ENCODE measurements at regions not wholly inside any gene's neighbourhood (a gene's known extent, or its start where the extent isn't known, plus 50 kb on each side); places are given as distances from the start of the nearest gene placed in this dataset.
"Not testable (repeated sequence)": the region's sequence is repeated elsewhere in the genome, so short reads cannot be mapped to it uniquely, and the experiment has no call there.

DNA sequence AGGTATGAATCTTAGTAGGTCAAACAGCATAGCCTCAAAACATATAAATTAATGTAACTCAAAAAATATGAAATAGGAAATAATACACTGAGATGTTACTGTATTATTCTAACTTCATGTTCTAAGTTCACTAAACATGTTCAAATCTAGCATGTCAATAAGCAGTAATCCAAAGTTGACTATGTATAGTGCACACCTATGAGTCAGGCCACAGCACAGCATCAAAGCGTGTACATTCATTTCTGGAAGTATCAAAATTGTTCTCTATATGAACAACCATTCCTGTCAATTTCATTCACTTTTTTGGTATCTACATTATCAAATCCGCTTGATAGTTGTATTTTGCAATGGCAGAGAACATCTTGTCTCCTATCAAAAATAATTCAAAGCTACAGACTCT lies 418.9 kb upstream of the POM121L12 start:
- no peak for DNase-seq (ENCODE audit: extremely low read depth in 1 of 2, low read depth in 1 of 2)

DNA sequence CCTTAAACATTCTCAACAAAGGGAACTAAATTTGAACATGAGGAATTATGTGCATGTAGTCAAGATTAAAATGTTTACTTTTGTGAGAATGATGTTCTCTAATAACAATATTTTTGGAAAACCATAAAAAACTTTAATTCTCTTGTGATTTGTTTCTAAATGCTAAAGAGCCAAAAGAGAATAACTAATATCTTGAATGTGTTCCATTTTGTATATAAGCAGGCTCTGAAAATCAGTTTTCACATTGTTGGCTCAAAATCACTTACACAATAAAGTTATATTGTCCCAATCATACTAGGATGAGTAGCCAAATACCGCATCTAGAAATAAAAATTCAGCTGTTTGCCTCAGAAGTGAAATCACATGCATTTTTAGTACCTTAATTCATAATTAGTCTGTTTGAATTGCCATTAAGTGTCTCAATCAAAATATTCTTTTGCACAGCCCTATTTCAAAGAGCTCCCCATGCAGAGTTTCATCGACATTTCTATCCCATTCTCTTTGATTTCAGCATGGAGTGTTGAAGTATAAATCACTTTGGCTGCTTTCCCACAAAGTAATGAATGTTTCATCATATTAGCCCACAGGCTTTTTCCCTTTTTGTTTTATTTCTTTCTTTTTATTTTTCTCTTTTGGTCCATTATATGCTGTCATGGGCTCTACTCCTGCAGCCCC lies 420.3 kb upstream of the POM121L12 start:
- no peak for DNase-seq (ENCODE audit: extremely low read depth in 1 of 2, low read depth in 1 of 2)

DNA sequence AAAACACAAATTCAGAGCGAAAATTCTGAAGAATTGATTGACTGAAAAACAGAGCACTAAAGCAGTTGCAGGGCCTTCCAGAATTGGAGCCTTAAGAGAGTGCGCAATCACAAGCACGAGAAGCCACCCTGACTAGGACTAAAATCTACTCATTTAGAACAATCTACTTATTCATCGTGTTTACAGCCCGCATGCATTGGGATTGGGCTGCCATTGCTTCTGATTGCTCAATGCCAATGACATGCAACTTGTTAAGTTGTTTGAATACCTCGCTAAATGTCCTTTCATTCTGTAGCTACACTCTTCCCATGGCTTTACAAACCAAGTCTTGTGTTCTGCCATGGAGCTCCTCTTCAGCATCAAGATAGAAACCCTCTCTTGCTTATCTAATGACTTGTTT lies 425.9 kb upstream of the POM121L12 start:
- DNase-seq (ENCODE audit: extremely low read depth in 1 of 2, low read depth in 1 of 2): no peak

DNA sequence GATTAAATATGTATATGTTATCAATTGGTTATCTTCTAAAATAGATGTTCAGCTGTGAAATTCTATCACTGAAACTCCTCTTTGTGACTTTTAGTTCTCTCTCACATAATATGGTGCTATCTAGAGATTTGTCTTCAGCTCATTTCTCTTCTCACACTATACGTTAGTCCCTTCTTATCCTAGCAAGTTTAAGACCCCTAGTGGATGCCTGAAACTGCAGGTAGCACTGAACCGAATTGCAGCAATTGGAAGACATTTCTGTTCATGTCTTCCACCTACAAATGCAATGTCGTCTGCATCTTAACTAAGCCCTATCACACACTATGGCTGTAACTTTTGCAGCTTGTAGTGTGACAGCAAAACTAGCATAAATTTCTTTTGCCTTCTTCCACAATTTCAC lies 442.7 kb upstream of the POM121L12 start:
- DNase-seq (ENCODE audit: extremely low read depth in 1 of 2, low read depth in 1 of 2): no peak

DNA sequence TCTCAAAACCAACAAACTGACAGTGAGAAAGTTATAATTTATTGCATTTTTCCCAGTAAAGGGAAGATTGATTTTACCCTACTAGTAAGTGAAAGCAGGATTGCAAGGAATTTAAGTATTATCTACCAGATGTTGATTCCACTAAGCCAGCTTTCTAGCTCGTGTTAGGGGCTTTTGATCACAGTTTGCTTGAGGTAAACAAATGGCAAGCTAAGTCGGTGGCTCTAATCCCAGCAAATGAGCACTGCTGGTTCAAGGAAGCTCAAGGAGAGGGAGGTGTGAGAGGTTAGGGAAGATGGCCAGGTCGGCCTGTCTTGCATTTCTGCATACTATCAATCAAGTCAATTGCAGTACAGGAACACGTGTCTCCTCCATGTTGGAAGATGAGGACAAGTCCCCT lies 448.7 kb upstream of the POM121L12 start:
- DNase-seq (ENCODE audit: extremely low read depth in 1 of 2, low read depth in 1 of 2): no peak

DNA sequence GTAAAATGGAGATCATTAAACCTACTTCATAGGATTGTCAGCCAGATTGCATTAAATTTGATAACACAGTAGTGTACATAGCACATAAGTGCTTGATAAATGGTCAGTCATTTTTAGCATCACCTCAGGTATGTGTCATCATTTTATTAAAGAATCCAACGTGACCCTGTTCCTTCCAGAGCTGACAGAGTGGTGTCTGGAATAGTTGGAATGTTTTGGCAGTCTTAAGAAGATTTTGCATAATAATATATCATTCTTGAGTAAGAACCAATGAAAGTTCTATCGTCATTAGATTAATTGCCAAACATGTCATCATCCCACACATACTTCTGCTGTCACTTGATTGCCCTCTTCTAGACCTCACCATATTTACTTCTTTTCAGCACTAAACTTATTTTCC lies 451.4 kb upstream of the POM121L12 start:
- DNase-seq (ENCODE audit: extremely low read depth in 1 of 2, low read depth in 1 of 2): no peak

DNA sequence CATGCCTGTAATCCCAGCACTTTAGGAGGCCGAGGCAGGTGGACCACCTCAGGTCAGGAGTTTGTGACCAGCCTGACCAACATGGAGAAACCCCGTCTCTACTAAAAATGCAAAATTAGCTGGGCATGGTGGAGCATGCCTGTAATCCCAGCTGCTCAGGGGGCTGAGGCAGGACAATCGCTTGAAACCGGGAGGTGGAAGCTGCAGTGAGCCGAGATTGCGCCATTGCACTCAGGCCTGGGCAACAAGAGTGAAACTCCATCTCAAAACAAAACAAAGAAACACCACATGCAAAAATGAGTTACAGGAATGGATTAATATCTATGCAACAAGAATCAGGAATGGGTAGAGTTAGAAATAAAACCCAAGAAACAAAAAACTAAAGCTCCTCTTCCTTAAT lies 462.3 kb upstream of the POM121L12 start:
- DNase-seq (ENCODE audit: extremely low read depth in 1 of 2, low read depth in 1 of 2): not testable (repeated sequence)

DNA sequence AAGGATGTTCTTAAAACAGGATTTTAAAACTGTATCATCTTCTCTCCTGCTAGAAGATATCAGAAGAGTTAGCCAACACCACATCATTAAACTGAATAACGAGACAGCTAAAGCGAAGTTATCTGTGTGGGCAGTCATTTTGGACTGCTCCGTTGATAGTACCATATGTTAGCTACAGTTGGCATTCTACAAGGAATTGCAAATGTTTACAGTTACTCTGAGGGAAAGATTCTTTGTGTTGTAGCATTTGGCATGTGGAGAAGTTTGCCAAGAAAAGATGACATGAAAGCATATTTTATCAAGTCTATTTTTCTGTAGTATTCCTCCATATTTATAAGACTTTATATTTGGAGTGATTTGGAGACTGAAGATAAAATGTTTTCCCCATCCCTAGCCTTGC lies 464.4 kb upstream of the POM121L12 start:
- DNase-seq (ENCODE audit: extremely low read depth in 1 of 2, low read depth in 1 of 2): no peak

DNA sequence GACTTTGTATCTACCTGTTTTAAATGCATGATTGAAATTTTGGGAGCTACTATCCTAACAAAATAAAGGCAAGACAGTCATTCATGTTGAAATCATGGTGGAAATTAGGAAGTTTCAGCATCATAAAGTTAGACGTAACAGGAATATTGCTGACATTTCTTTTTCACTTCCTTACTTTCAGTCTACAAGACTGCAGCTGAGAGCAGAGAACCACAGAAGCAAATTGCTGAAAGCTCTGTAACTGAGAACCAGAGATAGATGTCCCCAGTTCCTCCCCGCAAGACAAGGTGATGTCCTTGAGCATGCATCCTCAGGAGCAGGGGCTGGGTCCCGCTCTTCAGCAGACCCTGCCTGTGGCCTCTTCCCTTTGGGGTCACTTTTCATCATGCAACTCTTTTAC lies 466.3 kb upstream of the POM121L12 start:
- no peak for DNase-seq (ENCODE audit: extremely low read depth in 1 of 2, low read depth in 1 of 2)

DNA sequence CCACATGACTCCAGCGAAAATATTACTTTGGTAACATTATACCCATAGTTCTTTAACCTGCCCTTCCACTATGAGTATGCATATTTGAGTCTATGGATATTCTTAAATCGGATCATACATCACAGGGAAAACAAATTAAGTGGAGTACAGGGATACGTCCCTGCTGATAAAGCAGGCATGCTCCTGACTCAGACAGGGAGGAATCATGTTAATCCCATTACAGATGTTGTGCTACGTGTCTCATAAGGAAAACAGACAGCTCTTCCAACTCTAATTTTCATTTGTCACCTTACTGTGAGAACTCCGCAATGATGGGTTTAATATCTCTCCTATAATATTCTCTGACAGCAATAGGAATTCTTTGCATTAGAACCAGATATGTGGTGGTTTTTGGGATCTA lies 469.5 kb upstream of the POM121L12 start:
- DNase-seq (ENCODE audit: extremely low read depth in 1 of 2, low read depth in 1 of 2): no peak

DNA sequence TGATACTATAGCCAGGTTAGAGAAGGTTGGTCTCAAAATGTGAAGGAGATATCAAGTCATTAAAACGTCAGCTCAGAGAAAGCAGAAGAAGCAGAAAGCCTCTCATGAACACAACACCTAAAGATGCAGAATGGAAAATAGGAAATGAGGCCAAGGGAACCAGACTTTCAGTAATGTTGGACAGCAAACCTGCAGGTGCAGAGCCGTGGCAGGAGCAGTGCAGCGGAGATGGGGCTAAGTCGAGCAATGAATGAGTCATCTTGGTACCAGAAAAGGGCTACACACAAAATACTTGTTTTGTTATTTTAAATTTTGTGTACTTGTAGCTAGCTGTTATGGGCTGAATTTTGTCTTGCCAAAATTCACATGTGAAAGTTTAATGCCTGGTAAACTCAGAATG lies 479.6 kb upstream of the POM121L12 start:
- no peak for DNase-seq (ENCODE audit: extremely low read depth in 1 of 2, low read depth in 1 of 2)

DNA sequence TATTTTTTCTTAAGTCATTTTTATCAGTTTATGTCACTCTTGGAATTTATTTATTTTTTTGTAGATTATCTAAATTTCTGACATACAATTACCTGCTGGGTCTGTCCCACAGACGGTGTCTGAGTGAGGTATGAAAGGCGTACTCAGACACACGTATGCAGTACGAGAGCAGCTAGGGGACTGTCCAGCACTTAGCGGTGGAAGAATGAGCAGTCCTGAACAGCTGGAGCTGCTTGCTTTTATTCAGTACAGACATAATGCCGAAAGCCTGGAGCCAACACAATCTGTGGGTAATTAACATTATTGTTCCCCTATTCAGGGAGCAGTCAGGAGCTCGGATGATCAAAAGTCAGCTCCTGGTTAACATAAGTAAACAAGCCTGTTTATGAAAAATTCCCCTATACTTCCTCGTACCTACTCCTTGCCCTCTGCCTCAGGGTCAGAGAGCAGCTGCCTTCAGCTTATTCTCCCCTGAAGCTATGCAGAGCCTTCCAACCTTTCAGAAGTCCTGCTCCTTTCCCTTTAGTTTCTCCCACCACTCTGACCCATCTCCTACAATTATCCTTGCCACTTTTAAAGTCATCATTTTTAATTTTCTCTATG lies 488.0 kb upstream of the POM121L12 start:
- no peak for DNase-seq (ENCODE audit: extremely low read depth in 1 of 2, low read depth in 1 of 2)

DNA sequence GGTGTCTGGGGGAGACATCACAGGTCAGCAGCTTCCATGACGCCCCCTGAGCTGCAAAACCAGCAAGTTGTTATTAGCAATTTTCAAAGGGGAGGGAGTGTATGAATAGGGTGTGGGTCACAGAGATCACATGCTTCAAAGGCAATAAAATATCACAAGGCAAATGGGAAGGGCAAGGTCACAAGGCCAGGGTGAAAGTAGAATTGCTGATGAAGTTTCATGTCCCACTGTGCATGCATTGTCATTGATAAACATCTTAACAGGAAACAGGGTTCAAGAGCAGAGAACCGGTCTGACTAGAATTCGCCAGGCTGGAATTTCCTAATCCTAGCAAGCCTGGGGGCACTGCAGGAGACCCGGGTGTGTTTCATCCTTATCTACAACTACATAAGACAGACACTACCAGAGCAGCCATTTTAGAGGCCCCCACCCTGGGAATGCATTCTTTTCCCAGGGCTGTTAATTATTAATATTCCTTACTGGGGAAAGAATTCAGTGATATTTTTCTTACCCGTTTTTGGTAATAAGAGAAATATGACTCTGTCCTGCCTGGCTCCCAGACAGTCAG lies 494.2 kb upstream of the POM121L12 start:
- DNase-seq (ENCODE audit: extremely low read depth in 1 of 2, low read depth in 1 of 2): not testable (repeated sequence)

DNA sequence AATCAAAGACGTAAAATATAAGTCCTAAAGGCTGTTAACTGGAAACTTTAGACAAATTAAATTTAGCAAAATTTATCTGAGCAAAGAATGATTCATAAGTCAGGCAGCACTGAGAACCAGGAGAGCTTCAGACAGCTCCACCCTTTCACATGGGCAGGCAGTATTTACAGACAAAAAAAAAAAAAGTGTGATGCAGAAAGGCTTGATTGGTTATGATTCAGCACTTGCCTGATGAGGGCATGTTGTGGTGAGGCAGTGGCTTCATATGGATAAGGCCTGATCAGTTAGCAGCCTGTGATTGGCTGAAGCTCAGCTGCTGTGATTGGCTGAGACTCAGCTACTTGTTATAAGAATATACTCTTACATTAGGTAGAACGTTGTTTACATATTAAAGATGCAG lies 495.4 kb upstream of the POM121L12 start:
- DNase-seq (ENCODE audit: extremely low read depth in 1 of 2, low read depth in 1 of 2): no peak

DNA sequence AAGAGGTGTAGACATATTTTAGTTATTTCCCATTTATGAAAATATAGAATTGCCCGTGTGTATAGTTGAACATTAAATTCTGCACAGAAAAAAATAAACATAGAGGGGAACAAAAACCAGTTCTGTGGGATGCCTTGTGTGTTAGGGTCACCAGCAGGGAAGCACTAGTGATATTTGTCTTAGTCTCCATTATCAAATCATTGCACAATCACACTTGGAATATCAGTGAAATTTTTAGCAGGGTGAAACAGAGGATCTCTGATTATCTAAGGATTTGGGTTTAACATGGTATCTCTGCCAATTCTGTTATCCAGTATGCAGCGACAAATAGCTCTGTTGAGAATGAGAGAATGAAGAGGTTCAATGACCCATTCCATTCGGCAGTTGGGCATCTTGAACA lies 496.0 kb upstream of the POM121L12 start:
- DNase-seq (ENCODE audit: extremely low read depth in 1 of 2, low read depth in 1 of 2): no peak

DNA sequence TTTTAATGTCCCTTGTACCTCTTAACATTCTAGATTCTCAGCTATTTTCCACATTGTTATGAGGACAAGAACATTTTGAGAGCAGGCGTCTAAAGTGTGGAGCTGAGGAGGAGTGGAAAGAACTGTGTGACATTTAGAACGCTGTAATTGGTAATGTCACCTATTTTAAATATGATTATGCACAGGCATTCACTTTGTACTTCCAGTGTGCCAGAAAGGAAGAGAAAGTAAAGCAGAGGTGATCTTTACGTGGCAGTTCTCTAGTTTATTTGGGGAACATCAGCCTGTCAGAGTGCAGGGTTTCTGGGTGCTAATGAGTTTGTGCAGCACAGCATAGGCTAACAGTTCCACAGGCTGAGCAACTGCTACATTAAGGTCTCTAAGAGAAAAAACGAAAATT lies 498.4 kb upstream of the POM121L12 start:
- DNase-seq (ENCODE audit: extremely low read depth in 1 of 2, low read depth in 1 of 2): no peak

DNA sequence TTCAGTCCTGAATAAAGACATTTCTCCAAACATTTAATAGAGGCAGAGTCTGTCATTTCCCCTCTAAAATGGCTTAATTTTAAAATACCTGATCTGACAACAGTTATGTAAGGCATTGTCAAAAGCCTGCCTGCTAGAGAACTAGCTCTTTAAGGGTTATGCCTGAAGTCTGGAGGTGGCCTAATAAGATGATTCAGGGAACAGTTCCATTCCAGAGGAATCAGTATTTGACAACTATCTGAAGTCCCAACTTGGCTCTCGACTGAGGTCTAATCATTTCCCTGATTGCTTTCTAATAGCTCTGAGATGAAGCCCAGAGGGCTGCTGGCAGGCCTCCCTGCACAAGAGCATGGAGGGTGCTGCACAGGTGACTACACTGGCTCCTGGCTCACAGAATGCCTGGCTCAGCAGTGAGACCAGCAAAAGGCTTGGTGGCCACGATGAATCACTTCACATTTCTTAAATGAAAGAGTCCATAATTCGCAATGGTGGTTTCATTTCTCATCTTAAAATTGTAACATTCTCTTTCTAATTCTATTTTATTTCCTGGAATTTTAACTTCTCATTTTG lies 509.6 kb upstream of the POM121L12 start:
- DNase-seq (ENCODE audit: extremely low read depth in 1 of 2, low read depth in 1 of 2): no peak

DNA sequence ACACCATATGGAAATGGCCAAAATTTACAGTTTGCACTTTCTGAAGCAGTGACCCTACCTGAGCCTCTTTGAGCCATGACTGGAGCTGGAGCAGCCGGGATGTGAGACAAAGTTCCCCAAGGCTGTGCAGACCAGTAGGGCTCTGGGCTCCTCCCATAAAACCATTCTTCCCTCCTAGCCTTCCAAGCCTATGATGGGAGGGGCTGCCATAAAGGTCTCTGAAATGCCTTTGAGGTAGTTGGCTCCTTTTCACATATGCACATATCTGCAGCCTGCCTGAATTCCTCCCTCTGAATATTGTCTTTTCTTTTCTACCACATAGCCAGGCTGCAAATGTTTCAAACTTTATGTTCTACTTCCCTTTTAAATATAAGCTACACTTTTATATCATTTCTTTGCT lies 516.6 kb upstream of the POM121L12 start:
- no peak for DNase-seq (ENCODE audit: extremely low read depth in 1 of 2, low read depth in 1 of 2)

DNA sequence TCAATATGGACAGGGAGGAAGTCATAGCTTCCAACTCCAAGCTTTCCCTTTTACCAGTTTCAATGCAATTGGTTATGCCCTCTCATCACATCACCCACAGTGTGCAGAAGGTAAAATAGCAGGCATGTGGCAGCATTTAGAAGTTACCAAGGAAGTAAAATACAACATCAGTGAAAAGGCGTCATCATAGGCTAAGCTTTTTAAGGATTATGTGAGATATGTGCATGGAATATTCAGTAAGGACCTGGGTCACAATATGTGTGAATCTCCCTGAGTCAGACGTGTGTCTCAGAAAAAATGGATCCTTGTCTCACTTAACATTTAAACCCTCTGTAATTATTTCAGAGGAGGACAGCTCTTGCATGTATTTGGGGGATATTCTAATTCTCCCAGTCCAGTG lies 522.8 kb upstream of the POM121L12 start:
- no peak for DNase-seq (ENCODE audit: extremely low read depth in 1 of 2, low read depth in 1 of 2)

DNA sequence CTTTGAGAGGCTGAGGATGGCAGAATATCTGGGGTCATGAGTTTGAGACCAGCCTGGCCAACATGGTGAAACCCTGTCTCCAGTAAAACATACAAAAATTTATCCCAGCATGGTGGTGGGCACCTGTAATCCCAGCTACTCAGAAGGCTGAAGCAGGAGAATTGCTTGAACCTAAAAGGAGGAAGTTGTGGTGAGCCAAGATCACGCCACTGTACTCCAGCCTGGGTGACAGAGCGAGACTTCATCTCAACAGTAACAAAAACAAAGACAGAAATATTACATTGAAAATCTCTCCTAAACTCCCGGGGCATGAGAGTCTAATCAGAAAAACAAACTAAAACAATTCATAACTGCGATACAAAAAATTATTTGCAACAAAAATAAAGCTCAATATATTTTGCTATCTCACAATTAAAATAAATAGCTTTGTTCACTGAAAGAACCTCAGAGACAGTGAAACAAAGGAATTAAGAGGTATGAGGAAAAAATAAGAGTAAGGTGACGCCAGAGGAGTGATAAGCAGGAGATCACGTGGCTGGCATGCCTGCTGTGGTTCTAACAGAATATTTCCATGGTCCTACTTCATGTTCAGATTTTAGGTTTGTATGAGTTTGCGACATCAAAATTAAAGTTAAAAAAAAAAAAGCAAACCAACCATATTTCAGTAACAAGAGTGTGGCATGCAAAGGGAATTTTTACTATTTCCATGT lies 527.7 kb upstream of the POM121L12 start:
- no peak for DNase-seq (ENCODE audit: extremely low read depth in 1 of 2, low read depth in 1 of 2)

DNA sequence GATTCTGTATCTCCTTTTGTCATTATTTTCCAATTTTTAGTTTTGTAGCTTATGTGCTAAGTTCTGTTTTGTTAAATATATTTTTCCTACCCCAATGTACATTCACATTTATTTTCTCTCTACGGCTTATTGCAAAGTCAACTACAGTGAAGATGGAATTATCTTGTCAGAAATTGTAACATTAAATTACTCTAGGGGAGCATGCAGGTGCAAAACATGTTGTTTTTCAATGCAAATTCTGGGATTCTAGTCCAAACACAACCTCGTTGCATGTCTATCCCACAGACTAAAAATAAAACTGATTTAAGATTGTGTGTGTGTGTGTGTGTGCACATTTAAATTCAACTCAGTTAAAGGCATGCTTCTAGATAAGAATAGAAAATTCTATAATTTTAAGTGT lies 529.1 kb upstream of the POM121L12 start:
- no peak for DNase-seq (ENCODE audit: extremely low read depth in 1 of 2, low read depth in 1 of 2)

DNA sequence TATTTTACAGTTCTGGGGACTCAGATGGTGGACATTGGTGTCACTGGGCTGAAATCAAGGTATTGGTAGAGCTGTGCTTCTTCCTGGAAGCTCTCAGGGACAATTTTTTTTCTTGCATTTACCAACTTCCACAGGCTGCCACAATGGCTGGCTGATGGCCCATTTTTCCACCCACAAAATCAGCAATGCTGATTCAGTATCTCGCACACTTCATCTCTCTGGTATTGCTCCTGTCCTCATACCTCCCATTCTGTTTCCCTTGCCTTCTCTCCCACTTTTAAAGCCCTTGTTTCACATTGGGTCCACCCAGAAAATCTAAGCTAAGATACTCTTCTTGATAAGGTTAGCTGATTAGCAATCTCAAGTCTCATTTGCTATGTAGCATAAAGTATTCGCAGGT lies 530.9 kb upstream of the POM121L12 start:
- DNase-seq (ENCODE audit: extremely low read depth in 1 of 2, low read depth in 1 of 2): no peak

Data from activated CD8-positive, alpha-beta memory T cell treated with anti-CD3 and anti-CD28 coated beads for 1 hour (primary cell).